ENCODE measurements at regions not wholly inside any gene's neighbourhood (a gene's known extent, or its start where the extent isn't known, plus 50 kb on each side); places are given as distances from the start of the nearest gene placed in this dataset.
"Not testable (repeated sequence)": the region's sequence is repeated elsewhere in the genome, so short reads cannot be mapped to it uniquely, and the experiment has no call there.

DNA sequence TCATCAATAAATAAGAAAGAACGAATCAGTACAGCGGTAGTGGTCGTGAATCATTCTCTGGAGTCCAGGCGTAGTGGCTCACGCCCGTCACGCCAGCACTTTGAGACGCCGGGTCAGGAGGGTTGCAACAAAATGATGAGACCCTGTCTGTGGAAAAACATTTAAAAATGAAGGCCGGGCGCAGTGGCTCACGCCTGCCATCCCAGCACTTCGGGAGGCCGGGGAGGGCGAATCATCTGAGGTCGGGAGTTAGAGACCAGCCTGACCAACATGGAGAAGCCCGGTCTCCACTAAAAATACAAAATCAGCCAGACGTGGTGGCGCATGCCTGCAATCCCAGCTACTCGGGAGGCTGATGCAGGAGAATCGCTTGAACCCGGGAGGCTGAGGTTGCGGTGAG lies 111.8 kb upstream of the ANKRD30BL start:
- not testable (repeated sequence) for DNase-seq

DNA sequence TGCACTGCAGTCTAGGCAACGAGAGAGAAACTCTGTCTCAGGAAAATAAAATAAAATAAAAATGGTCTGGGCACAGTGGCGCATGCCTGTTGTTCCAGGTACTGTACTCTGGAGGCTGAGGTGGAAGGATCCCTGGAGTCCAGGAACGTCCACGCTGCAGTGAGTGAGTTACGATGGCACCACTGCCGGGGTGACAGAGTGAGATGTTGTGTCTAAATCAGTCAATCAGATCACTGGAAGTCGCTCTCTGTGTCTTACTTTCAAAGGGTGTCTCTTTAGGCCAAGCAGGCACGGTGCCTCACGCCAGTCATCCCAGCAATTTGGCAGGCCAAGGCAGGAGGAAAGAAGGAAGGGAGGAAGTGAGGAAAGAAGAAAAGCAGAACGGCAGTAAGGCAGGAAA lies 112.2 kb upstream of the ANKRD30BL start:
- no peak for DNase-seq

DNA sequence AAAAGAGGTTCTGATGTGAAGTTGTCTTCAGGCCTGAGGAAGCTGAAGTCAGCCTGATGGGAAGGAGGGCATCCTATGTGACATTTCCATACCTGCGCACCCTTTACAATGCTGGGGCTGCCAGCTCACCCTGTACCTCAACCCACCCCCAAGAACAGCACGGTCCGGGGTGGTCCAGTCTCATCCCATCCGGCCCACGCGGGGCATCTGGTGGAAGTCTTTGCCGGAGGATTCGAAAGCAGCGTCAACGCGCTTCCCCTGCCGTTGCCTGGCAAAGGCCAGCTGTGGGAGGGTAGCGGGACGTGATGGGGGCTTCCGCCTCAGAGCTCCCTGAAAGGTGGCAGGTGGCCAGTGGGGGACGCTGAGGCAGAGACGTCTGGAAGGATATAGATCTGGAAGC lies 113.6 kb upstream of the ANKRD30BL start:
- no peak for DNase-seq

- no peak for DNase-seq
These were observed 114.8 kb upstream of the ANKRD30BL start for GRCh38 chr2:132276571-132276981.

- no peak for DNase-seq
These were observed 116.5 kb upstream of the ANKRD30BL start for GRCh38 chr2:132278267-132278666.

DNA sequence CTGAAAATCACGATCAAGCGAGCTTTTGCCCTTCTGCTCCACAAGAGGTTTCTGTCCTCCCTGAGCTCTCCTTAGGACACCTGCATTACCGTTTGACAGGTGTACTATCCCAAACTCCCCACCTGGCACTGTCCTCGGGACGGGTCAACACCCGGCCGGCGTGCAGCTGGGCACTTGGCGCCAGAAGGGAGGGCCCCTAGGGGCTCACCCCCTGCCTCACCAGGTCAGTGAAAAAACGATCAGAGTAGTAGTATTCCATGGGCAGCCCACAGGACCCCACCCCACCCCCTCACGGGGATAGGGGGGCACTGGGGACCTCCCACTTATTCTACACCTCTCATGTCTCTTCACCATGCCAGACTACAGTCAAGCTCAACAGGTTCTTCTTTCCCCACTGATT lies 117.6 kb upstream of the ANKRD30BL start:
- no peak for DNase-seq

GRCh38 chr2:132279930-132280615 lies 118.3 kb upstream of the ANKRD30BL start:
- DNase-seq = no peak

- DNase-seq = no peak
These were observed 119.2 kb upstream of the ANKRD30BL start for GRCh38 chr2:132280912-132281311.

DNA sequence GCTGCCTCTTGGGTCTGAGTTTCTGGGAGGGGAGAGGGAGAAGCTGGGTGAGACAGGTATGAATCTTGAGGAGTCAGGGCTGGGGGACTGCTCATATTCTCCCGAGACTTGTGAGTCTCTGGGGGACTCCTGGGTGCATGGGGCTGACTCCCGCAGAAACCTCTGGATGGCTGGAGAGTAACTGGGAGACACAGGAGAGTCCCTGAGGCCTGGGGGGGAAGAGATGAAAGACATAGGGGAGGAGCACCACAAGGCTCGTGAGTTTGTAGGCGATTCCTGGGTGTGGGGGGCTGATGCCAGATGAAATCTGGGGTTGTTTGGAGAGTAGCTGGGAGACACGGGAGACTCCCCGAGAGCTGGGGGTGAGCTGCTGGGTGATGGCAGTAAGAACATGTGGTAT lies 120.4 kb upstream of the ANKRD30BL start:
- DNase-seq = not testable (repeated sequence)

DNA sequence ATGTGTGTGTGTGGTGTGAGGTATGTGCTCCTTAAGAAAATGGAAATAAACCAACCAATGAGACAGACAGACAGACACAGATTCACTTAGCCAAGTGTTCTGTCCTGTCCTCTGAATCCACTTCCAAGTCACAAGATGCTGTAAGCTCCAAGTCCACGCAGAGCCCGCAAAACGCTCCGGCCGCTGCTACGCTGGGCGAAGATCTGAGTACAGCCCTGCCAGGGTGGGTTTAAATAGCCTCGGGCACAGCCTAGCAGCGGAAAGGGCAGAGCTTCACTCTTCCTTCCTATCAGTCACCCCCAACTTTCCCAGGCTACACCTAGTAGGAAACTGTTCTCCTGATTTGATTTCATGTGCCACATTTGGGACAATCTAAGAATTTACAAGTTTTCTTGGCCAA lies 121.2 kb upstream of the ANKRD30BL start:
- DNase-seq = no peak

DNA sequence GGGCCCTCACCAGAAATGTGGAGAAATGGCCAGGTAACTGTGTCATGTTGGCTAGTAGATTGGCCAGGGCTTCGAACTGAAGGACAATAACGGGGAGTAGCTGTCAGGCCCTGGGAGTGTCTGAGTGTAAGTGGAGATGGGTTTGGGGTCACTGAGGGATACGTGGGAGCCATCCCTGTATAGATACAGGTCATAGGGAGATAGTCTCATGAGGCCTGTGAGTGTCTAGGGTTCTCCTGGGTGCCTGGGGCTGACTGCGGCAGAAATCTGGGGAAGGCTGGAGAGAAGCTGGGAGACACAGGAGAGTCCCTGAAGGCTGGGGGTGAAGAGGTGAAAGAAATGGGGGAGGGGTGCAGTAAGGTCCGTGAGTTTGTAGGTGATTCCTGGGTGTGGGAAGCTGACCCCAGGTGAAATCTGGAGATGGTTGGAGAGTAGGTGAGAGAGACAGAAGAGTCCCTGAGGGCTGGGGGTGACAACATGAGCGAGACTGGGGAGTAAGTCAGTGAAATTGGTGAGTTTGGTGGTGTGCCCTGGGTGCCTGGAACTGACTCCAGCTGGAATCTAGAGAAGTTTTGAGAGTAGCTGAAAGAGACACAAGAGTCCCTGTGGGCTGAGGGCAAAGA lies 124.6 kb upstream of the ANKRD30BL start:
- DNase-seq = not testable (repeated sequence)

- DNase-seq = not testable (repeated sequence)
These were observed 126.2 kb upstream of the ANKRD30BL start for GRCh38 chr2:132287910-132288309.

DNA sequence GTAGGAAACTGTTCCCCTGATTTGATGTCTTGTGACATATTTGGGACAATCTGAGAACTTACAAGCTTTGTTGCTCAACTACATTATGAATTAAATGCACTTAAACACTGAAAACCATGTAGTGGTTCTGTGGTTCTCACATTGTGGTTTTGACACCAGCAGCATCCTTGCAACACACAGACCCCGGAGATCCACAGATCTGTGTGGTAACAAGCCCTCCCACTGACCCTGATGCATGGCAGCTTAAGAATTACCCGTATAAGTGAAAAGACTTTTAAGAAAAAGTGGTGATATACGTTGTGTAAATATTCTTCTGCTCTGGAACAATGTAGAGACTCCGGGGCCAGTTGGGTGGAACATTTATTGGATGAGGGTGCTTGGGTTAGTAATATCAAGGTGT lies 127.4 kb upstream of the ANKRD30BL start:
- DNase-seq = not testable (repeated sequence)

DNA sequence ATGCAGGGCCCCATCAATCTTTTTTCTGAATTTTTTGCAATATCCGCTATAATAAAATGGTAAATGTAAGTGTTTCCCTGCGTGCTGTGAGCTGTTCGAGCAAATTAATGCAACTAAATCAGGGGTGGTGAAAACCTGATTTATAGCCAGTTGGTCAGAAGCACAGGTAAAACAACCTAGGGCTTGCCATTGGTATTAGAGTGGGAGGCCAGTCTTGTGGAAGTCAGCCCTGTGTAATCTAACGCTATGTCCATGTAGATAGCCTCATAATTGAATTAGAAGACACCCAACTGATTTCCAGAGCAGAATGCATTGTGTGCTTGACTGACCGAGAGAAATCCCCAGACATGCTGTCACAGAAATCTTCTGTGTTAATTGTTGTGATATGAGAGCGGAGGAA lies 126.8 kb upstream of the GPR39 start:
- not testable (repeated sequence) for DNase-seq

DNA sequence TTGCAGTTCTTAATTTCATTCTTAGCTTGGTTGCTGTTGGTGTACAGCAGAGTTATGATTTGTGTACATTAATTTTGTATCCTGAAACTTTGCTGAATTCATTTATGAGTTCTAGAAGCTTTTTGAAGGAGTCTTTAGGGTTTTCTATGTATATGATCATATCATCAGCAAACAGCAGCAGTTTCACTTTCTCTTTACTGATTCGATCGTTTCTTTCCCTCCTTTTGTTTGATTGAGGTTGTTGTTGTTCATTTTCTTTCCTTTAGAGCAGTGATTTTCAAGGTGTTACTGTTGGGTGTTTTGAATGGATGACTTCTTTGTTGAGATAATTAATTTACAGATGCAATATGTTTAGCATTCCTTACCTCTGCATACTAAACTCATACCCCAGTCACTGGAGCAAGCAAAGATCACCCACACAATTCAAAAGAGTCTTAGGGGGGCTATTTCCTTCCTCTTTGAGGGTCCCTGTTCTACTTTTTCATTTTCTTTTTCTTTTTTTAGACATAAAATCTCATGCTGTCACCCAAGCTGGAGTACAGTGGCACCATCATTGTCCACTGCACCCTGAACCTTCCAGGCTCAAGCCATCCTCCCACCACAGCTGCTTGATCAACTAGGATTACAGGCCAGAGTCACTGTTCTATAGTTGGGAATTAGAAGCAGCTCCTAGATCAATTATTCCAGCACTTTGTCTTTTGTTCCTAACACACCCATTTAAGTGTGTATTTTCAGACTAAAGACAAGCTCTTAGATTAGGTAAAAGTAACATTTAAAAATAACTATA lies 115.8 kb upstream of the GPR39 start:
- not testable (repeated sequence) for DNase-seq

GRCh38 chr2:132304661-132305380 lies 111.8 kb upstream of the GPR39 start:
- DNase-seq = not testable (repeated sequence)

DNA sequence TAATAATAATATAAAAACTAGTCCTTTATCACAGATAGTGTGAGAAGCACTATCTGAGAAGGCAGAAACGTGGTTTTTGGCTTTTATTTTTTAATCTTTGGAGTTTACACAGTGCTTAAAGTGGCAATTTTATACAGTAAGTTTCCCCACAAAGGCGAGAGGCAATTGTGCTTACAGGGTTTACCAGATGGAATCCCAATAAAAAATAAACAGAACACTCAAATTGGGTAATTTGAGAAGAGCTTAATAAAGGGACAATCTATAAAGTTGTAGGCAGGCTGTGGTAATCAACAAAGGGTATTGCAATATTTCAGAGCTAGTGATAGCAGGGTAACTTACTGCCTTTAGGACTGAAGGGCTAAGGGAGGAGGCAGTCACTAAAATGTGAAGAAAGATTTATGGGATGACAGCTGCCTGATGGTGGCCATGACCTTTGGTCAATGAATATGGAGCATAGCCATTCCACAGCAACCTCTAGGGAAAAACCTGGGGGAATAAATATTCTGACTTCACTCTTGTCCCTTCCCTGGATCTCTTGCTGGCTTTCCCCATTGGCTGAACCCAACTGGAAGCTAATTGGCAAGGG lies 108.9 kb upstream of the GPR39 start:
- not testable (repeated sequence) for DNase-seq

- DNase-seq = not testable (repeated sequence)
These were observed 107.4 kb upstream of the GPR39 start for GRCh38 chr2:132309203-132309602.

DNA sequence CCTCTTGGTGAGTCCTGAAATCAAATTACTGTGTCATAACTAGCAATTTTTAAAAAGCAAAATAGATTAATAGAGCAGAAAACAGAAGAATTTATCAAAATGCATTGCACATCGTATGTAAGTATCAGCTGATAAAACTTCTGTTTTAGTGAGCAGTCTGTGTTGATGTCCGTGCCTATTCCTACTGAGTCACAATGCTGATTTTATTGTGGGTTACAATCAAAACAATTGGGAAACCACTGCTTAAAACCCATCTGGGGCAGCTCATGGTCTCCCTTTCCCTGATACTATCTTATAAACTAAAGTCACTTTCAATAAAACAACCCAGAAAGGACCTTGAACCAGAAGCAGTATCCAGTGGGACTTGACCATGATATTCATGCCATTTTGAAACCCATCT lies 101.1 kb upstream of the GPR39 start:
- not testable (repeated sequence) for DNase-seq

DNA sequence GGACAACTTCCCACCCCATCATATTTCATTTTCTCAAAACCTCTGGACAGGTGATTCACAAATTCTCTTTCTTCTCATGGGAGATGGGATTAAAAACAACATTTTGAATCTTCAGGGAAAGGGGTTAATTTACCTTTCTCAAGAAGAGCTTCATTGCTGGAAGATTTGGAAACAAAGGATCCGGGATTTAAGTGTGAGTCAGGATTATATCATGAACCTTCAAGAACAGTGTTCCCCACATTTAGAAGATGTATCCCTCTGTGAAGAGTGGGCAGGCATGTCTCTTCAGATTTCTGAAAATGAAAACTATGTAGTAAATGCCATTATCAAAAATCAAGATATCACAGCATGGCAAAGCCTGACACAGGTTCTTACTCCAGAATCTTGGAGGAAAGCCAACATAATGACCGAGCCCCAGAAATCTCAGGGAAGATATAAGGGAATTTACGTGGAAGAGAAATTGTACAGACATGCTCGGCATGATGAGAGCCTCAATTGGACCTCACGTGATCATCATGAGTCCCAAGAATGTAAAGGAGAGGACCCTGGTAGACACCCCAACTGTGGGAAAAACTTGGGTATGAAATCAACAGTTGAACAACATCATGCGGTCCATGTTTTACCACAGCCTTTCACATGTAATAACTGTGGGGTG lies 99.5 kb upstream of the GPR39 start:
- not testable (repeated sequence) for DNase-seq

DNA sequence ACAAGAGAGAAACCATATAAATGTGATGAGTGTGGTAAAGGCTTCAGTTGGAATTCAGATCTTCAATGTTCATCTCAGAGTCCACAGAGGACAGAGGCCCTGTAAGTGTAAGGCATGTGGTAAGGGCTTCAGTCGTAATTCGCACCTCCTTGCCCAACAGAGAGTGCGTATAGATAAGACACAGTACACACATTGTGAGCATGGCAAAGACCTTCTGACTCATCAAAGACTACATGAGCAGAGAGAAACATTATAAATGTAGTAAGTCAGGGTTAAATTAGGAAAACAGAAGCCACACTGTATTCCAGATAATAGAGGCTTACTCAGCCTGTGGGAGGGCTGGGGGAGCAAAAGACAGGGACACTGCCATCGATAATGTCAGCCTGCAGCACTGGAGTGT lies 98.1 kb upstream of the GPR39 start:
- DNase-seq = not testable (repeated sequence)

GRCh38 chr2:132324005-132324404 lies 92.6 kb upstream of the GPR39 start:
- not testable (repeated sequence) for DNase-seq

All from NCI-H510A treated with DMSO at 0.1 percent for 48 hours (cell line).